HCT116 (cell line): ENCODE measurements at regions not wholly inside any gene's neighbourhood (a gene's known extent, or its start where the extent isn't known, plus 50 kb on each side); places are given as distances from the start of the nearest gene placed in this dataset.

Source experiments
- ATAC-seq: fragments of 200-7000 bp; cut with Tn5 transposase; 2 replicates; pipeline ENCODE4 v1.9.1; 2020; ENCODE audit warnings: mild to moderate bottlenecking, moderate library complexity
- BruUV-seq: library from RNA; stranded (reverse); fragments of 400-500 nt; replicated peaks from 2 replicates; lab custom pipeline; 2021; lab: Mats Ljungman, UMichigan
- CTCF ChIA-PET: fragments of 300-600 bp; sonication (Branson Sonifier 250); formaldehyde crosslinking; loops from one replicate; lab custom pipeline; 2021; ENCODE audit warnings: antibody characterized with exemption; lab: Charles Lee
- POLR2A ChIA-PET: fragments of 300-600, 350-600 bp; sonication (Branson Sonifier 250); formaldehyde crosslinking; loops from one replicate; lab custom pipeline; 2021; ENCODE audit warnings: antibody characterized with exemption; lab: Charles Lee
- RAD21 ChIA-PET, 2 experiments: fragments of 300-600 bp; sonication (Branson Sonifier 250); formaldehyde crosslinking; loops; one replicate each; lab custom pipeline; 2023; ENCODE audit warnings: low total read pairs in 2 of 2; ENCODE audit not compliant: uncharacterized antibody in 2 of 2, unreplicated experiment in 2 of 2, low non-redundant PET in 1 of 2; lab: Charles Lee
- DNase-seq: peaks from one replicate; pipeline ENCODE4 v3.0.0-alpha.2; 2010; ENCODE audit warnings: low read depth, low spot score
- H2AFZ ChIP-seq: fragments of 200-600 bp; shearing (Covaris generic), sonication (generic); 2 replicates; pipeline ENCODE4 v1.6.1; 2017; ENCODE audit warnings: low read depth, mixed run types, mixed read lengths, antibody characterized with exemption, low read length; ENCODE audit not compliant: poor library complexity, severe bottlenecking
- H3K27ac ChIP-seq: 2 replicates; pipeline ENCODE4 v1.5.1; 2012; ENCODE audit warnings: low read depth, low read length
- H3K27me3 ChIP-seq: fragments of 200-600 bp; sonication (generic); 2 replicates; pipeline ENCODE4 v1.6.1; 2016; ENCODE audit warnings: mixed run types, low read length, mixed read lengths; ENCODE audit not compliant: insufficient read depth
- H3K36me3 ChIP-seq, 2 experiments: fragments of 200-500 bp in 1 of 2; fragments of 200-600 bp in 1 of 2; sonication (Bioruptor generic) in 1 of 2; sonication (generic) in 1 of 2; 2 replicates each; pipeline versions ENCODE4 v1.5.1 to v1.6.1; 2014 to 2016; ENCODE audit warnings: low read length in 2 of 2, inconsistent platforms in 1 of 2, mixed read lengths in 1 of 2, mixed run types in 1 of 2; ENCODE audit not compliant: insufficient read depth in 2 of 2, control insufficient read depth in 1 of 2
- H3K4me1 ChIP-seq, 2 experiments: fragments of 200-600 bp in 1 of 2; sonication (generic) in 1 of 2; 2 replicates each; pipeline versions ENCODE4 v1.5.1 to v1.6.1; 2012 to 2017; ENCODE audit warnings: low read length in 2 of 2, inconsistent platforms in 1 of 2, mild to moderate bottlenecking in 1 of 2, mixed read lengths in 1 of 2, mixed run types in 1 of 2, moderate library complexity in 1 of 2; ENCODE audit not compliant: insufficient read depth in 2 of 2, control insufficient read depth in 1 of 2
- H3K4me2 ChIP-seq: fragments of 200-600 bp; sonication (generic); 2 replicates; pipeline ENCODE4 v1.6.1; 2017; ENCODE audit warnings: mixed run types, low read length, mixed read lengths
- H3K4me3 ChIP-seq, 2 experiments: fragments of 200-600 bp in 1 of 2; sonication (generic) in 1 of 2; replicated peaks in 1 of 2; 2 replicates each; pipeline ENCODE4 v1.5.1; 2011 to 2016; ENCODE audit warnings: low read length in 2 of 2, control low read depth in 1 of 2, low read depth in 1 of 2, mild to moderate bottlenecking in 1 of 2, mixed read lengths in 1 of 2, mixed run types in 1 of 2
- H3K79me2 ChIP-seq: fragments of 200-600 bp; sonication (generic); 2 replicates; pipeline ENCODE4 v1.6.1; 2017; ENCODE audit warnings: mild to moderate bottlenecking, mixed run types, low read length, moderate library complexity, mixed read lengths; ENCODE audit not compliant: insufficient read depth
- H3K9ac ChIP-seq: fragments of 200-600 bp; sonication (generic); 2 replicates; pipeline ENCODE4 v1.6.1; 2016; ENCODE audit warnings: low read length, mixed read lengths
- H3K9me2 ChIP-seq: fragments of 200-600 bp; sonication (generic), shearing (Covaris generic); 2 replicates; pipeline ENCODE4 v1.6.1; 2017; ENCODE audit warnings: mixed run types, mild to moderate bottlenecking, moderate library complexity; ENCODE audit not compliant: insufficient read depth
- H3K9me3 ChIP-seq, 2 experiments: fragments of 200-500 bp in 1 of 2; fragments of 200-600 bp in 1 of 2; sonication (Bioruptor generic) in 1 of 2; sonication (generic) in 1 of 2; 2 replicates each; pipeline ENCODE4 v1.6.1; 2014 to 2017; ENCODE audit warnings: low read length in 2 of 2, mixed read lengths in 2 of 2, inconsistent platforms in 1 of 2, low read depth in 1 of 2, mild to moderate bottlenecking in 1 of 2, mixed run types in 1 of 2, moderate library complexity in 1 of 2; ENCODE audit not compliant: control insufficient read depth in 1 of 2, insufficient read depth in 1 of 2
- H4K20me1 ChIP-seq: fragments of 200-600 bp; sonication (generic), shearing (Covaris generic); 2 replicates; pipeline ENCODE4 v1.6.1; 2017; ENCODE audit warnings: mixed run types, mild to moderate bottlenecking, moderate library complexity; ENCODE audit not compliant: insufficient read depth
- ATF3 ChIP-seq: IDR thresholded peaks from 2 replicates; pipeline ENCODE4 v1.6.1; 2012
- CBX3 ChIP-seq: IDR thresholded peaks from 2 replicates; pipeline ENCODE4 v1.6.1; 2012; ENCODE audit warnings: low read depth
- CEBPB ChIP-seq: IDR thresholded peaks from 2 replicates; pipeline ENCODE4 v1.6.1; 2012; ENCODE audit warnings: low read depth
- CTCF ChIP-seq, 3 experiments: fragments of 200-600 bp in 1 of 3; sonication (generic) in 1 of 3; IDR thresholded peaks in 2 of 3; conservative IDR thresholded peaks in 1 of 3; 2 replicates each; pipeline ENCODE4 v1.5.1; 2012 to 2017; ENCODE audit warnings: low read depth in 2 of 3, low read length in 2 of 3, antibody characterized with exemption in 1 of 3, borderline replicate concordance in 1 of 3, control low read depth in 1 of 3, mild to moderate bottlenecking in 1 of 3, mixed read lengths in 1 of 3, mixed run types in 1 of 3, moderate library complexity in 1 of 3; ENCODE audit not compliant: insufficient read depth in 1 of 3
- EGR1 ChIP-seq: IDR thresholded peaks from 2 replicates; pipeline ENCODE4 v1.6.1; 2012; ENCODE audit warnings: low read depth
- ELF1 ChIP-seq: IDR thresholded peaks from 2 replicates; pipeline ENCODE4 v1.6.1; 2012; ENCODE audit warnings: low read depth, borderline replicate concordance
- EZH2 ChIP-seq: fragments of 200-600 bp; sonication (generic); IDR thresholded peaks from 2 replicates; pipeline ENCODE4 v1.6.1; 2017; ENCODE audit warnings: antibody characterized with exemption, mixed run types
- EZH2phosphoT487 ChIP-seq: fragments of 200-600 bp; IDR thresholded peaks from 2 replicates; pipeline ENCODE4 v1.6.1; 2018; ENCODE audit warnings: antibody characterized with exemption, borderline replicate concordance
- FOSL1 ChIP-seq: IDR thresholded peaks from 2 replicates; pipeline ENCODE4 v1.6.1; 2012; ENCODE audit warnings: low read depth
- MAX ChIP-seq: IDR thresholded peaks from 2 replicates; pipeline ENCODE4 v1.6.1; 2012
- POLR2A ChIP-seq: IDR thresholded peaks from 2 replicates; pipeline ENCODE4 v1.7.0; 2011; ENCODE audit warnings: borderline replicate concordance; ENCODE audit not compliant: insufficient read depth, insufficient read length; ENCODE audit errors: extremely low read depth
- SP1 ChIP-seq: IDR thresholded peaks from 2 replicates; pipeline ENCODE4 v1.6.1; 2012; ENCODE audit warnings: low read depth
- TCF7L2 ChIP-seq: IDR thresholded peaks from 2 replicates; pipeline ENCODE4 v1.7.0; 2011; ENCODE audit warnings: borderline replicate concordance, inconsistent platforms; ENCODE audit not compliant: insufficient read depth, insufficient read length; ENCODE audit errors: extremely low read depth
- ZBTB33 ChIP-seq: IDR thresholded peaks from 2 replicates; pipeline ENCODE4 v1.6.1; 2011; ENCODE audit warnings: mild to moderate bottlenecking, low read length, moderate library complexity; ENCODE audit not compliant: insufficient replicate concordance; ENCODE audit errors: extremely low read depth
- ZNF274 ChIP-seq: fragments of 200-500 bp; sonication (Bioruptor generic); IDR thresholded peaks from 2 replicates; pipeline ENCODE4 v1.6.1; 2014; ENCODE audit warnings: mild to moderate bottlenecking, low read depth, low read length, inconsistent platforms
- intact Hi-C: fragments of 100-400 bp; cut with micrococcal nuclease; formaldehyde crosslinking; loops from 2 replicates; pipeline ENCODE4 v1.10.0; 2022

GRCh38 chr7:109021390-109021789 is 451.7 kb downstream of the DNAJB9 start (continued):
- TF ChIP-seq ZBTB33 (no peak), CEBPB (no peak)
- TF ChIP-seq, all 23 proteins: peak for 0

- intact Hi-C loops: no loop called here
- no TSS peak for BruUV-seq
Measured at GRCh38 chr7:109029866-109030265, 460.2 kb downstream of the DNAJB9 start.

More at GRCh38 chr7:109029866-109030265, 460.2 kb downstream of the DNAJB9 start:
- Histone ChIP-seq H3K9me3 (no peaks in the 10 kb centered on the region), H4K20me1 (no peaks in the 10 kb centered on the region), H3K9me2 (no peaks in the 10 kb centered on the region), H3K27ac (no peak overlapping the region), H3K36me3 (no peaks in the 10 kb centered on the region), H2AFZ (no peak overlapping the region), H3K9ac (no peak overlapping the region), H3K4me1 (no peaks in the 10 kb centered on the region), H3K4me2 (no peak overlapping the region), H3K27me3 (no peaks in the 10 kb centered on the region), H3K79me2 (no peaks in the 10 kb centered on the region), H3K4me3 (no peak overlapping the region)
- DNase-seq (no peak), ATAC-seq (no peak)
- ChIA-PET CTCF (no interaction called here), POLR2A (no interaction called here), RAD21 (no interaction called here)
- TF ChIP-seq POLR2A: no peak
- no peak for TF ChIP-seq ZBTB33
- no peak for TF ChIP-seq FOSL1
- TF ChIP-seq CTCF (IDR thresholded peaks at IDR 0.05 in 2 of 3, conservative IDR thresholded peaks at IDR 0.05 in 1 of 3; ENCODE audit: borderline replicate concordance in 1 of 3, insufficient read depth in 1 of 3, low read depth in 2 of 3, low read length in 2 of 3): no peak
- TF ChIP-seq TCF7L2: no peak
- no peak for TF ChIP-seq EZH2
- no peak for TF ChIP-seq ELF1
- no peak for TF ChIP-seq ATF3
- TF ChIP-seq EGR1: no peak
- TF ChIP-seq CEBPB: no peak
- no peak for TF ChIP-seq MAX
- no peak for TF ChIP-seq EZH2phosphoT487
- TF ChIP-seq ZNF274: no peak
- no peak for TF ChIP-seq CBX3
- no peak for TF ChIP-seq SP1
